OCI-LY1 (cell line): ENCODE measurements at regions not wholly inside any gene's neighbourhood (a gene's known extent, or its start where the extent isn't known, plus 50 kb on each side); places are given as distances from the start of the nearest gene placed in this dataset.

Source experiments
- H2AFZ ChIP-seq: fragments of 200-600 bp; sonication (generic), shearing (Covaris generic); 2 replicates; pipeline ENCODE4 v1.6.0; 2014; ENCODE audit warnings: antibody characterized with exemption, mild to moderate bottlenecking, low read length
- H3F3A ChIP-seq: fragments of 200-600 bp; sonication (generic), shearing (Covaris generic); 2 replicates; pipeline ENCODE4 v1.6.0; 2014; ENCODE audit warnings: mild to moderate bottlenecking, antibody characterized with exemption, low read length, moderate library complexity; ENCODE audit not compliant: insufficient read depth
- H3K27ac ChIP-seq: fragments of 200-600 bp; sonication (generic); 2 replicates; pipeline ENCODE4 v1.5.1; 2014; ENCODE audit warnings: low read length, mixed run types, mild to moderate bottlenecking, low read depth; ENCODE audit not compliant: poor library complexity, severe bottlenecking
- H3K27me3 ChIP-seq: fragments of 200-600 bp; sonication (generic); 2 replicates; pipeline ENCODE4 v1.6.0; 2014; ENCODE audit warnings: antibody characterized with exemption, mild to moderate bottlenecking, low read length, moderate library complexity; ENCODE audit not compliant: insufficient read depth
- H3K36me3 ChIP-seq: fragments of 200-600 bp; sonication (generic); 2 replicates; pipeline ENCODE4 v1.6.1; 2014; ENCODE audit warnings: mild to moderate bottlenecking, antibody characterized with exemption, low read length, moderate library complexity, mixed read lengths; ENCODE audit not compliant: insufficient read depth
- H3K4me1 ChIP-seq: fragments of 200-600 bp; sonication (generic); 2 replicates; pipeline ENCODE4 v1.5.1; 2014; ENCODE audit warnings: mild to moderate bottlenecking, low read length, moderate library complexity; ENCODE audit not compliant: insufficient read depth, severe bottlenecking
- H3K4me2 ChIP-seq: fragments of 200-600 bp; sonication (generic), shearing (Covaris generic); 2 replicates; pipeline ENCODE4 v1.6.1; 2014; ENCODE audit warnings: low read length
- H3K4me3 ChIP-seq: fragments of 200-600 bp; sonication (generic); 2 replicates; pipeline ENCODE4 v1.5.1; 2014; ENCODE audit warnings: low read length, low read depth, mild to moderate bottlenecking, mixed read lengths; ENCODE audit not compliant: poor library complexity, severe bottlenecking
- H3K79me2 ChIP-seq: fragments of 200-600 bp; shearing (Covaris generic); 2 replicates; pipeline ENCODE4 v1.6.1; 2016; ENCODE audit warnings: mixed run types, low read length, mixed read lengths; ENCODE audit not compliant: insufficient read depth
- H3K9ac ChIP-seq: fragments of 200-600 bp; sonication (generic), shearing (Covaris generic); 2 replicates; pipeline ENCODE4 v1.6.1; 2014; ENCODE audit warnings: mild to moderate bottlenecking, low read length, mixed read lengths
- H3K9me2 ChIP-seq: fragments of 200-600 bp; sonication (generic), shearing (Covaris generic); 2 replicates; pipeline ENCODE4 v1.6.1; 2014; ENCODE audit warnings: low read depth, mild to moderate bottlenecking, low read length, mixed read lengths
- H3K9me3 ChIP-seq: fragments of 200-600 bp; shearing (Covaris generic); 2 replicates; pipeline ENCODE4 v1.6.1; 2014; ENCODE audit warnings: low read length, mixed read lengths
- H4K20me1 ChIP-seq: fragments of 200-600 bp; sonication (generic), shearing (Covaris generic); 2 replicates; pipeline ENCODE4 v1.6.0; 2016; ENCODE audit warnings: mild to moderate bottlenecking, low read length; ENCODE audit not compliant: insufficient read depth
- EZH2 ChIP-seq: fragments of 200-600 bp; sonication (generic), shearing (Covaris generic); IDR thresholded peaks from 2 replicates; pipeline ENCODE4 v1.8.0; 2017; ENCODE audit warnings: borderline replicate concordance, mixed run types, mild to moderate bottlenecking, antibody characterized with exemption, low read length, moderate library complexity, mixed read lengths
- TF ChIP-seq, protein P1 (sequence below): fragments of 200-600 bp; sonication (generic), shearing (Covaris generic); IDR thresholded peaks from 2 replicates; pipeline ENCODE4 v1.5.1; 2017; ENCODE audit warnings: mild to moderate bottlenecking, antibody characterized with exemption, low read length, moderate library complexity, mixed read lengths

GRCh38 chr4:46684041-46684440 is 225.0 kb downstream of the COX7B2 start:
- Histone ChIP-seq H2AFZ (no peak overlapping the region), H3K36me3 (no peaks in the 10 kb centered on the region), H3K9ac (no peak overlapping the region), H3K27me3 (no peaks in the 10 kb centered on the region), H3K9me3 (no peaks in the 10 kb centered on the region), H3K9me2 (no peaks in the 10 kb centered on the region), H3K4me3 (no peak overlapping the region), H3K27ac (no peak overlapping the region), H4K20me1 (no peaks in the 10 kb centered on the region), H3F3A (no peaks in the 10 kb centered on the region), H3K4me2 (no peak overlapping the region), H3K4me1 (no peaks in the 10 kb centered on the region), H3K79me2 (no peaks in the 10 kb centered on the region)
- TF ChIP-seq, protein P1, sequence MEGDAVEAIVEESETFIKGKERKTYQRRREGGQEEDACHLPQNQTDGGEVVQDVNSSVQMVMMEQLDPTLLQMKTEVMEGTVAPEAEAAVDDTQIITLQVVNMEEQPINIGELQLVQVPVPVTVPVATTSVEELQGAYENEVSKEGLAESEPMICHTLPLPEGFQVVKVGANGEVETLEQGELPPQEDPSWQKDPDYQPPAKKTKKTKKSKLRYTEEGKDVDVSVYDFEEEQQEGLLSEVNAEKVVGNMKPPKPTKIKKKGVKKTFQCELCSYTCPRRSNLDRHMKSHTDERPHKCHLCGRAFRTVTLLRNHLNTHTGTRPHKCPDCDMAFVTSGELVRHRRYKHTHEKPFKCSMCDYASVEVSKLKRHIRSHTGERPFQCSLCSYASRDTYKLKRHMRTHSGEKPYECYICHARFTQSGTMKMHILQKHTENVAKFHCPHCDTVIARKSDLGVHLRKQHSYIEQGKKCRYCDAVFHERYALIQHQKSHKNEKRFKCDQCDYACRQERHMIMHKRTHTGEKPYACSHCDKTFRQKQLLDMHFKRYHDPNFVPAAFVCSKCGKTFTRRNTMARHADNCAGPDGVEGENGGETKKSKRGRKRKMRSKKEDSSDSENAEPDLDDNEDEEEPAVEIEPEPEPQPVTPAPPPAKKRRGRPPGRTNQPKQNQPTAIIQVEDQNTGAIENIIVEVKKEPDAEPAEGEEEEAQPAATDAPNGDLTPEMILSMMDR: no peak
- no peak for TF ChIP-seq EZH2

GRCh38 chr4:46676364-46676763 is 232.7 kb downstream of the COX7B2 start:
- no peak overlapping the region for H2AFZ ChIP-seq
- no peaks in the 10 kb centered on the region for H3K9me2 ChIP-seq
- no peaks in the 10 kb centered on the region for H3K4me1 ChIP-seq
- no peaks in the 10 kb centered on the region for H3F3A ChIP-seq
- H3K4me3 ChIP-seq: no peak overlapping the region
- no peaks in the 10 kb centered on the region for H3K27me3 ChIP-seq
- no peak overlapping the region for H3K4me2 ChIP-seq
- no peak for TF ChIP-seq EZH2
- TF ChIP-seq, protein P1: no peak
- H3K27ac ChIP-seq: no peak overlapping the region
- no peaks in the 10 kb centered on the region for H3K9me3 ChIP-seq
- no peak overlapping the region for H3K9ac ChIP-seq
- no peaks in the 10 kb centered on the region for H3K79me2 ChIP-seq
- no peaks in the 10 kb centered on the region for H3K36me3 ChIP-seq
- H4K20me1 ChIP-seq: no peaks in the 10 kb centered on the region

GRCh38 chr4:46674326-46674725 is 234.7 kb downstream of the COX7B2 start:
- Histone ChIP-seq H3K9me3 (no peaks in the 10 kb centered on the region), H3K27me3 (no peaks in the 10 kb centered on the region), H3K79me2 (no peaks in the 10 kb centered on the region), H2AFZ (no peak overlapping the region), H3K9ac (no peak overlapping the region), H3K4me1 (no peaks in the 10 kb centered on the region), H3K4me3 (no peak overlapping the region), H3K27ac (no peak overlapping the region), H3K36me3 (no peaks in the 10 kb centered on the region), H4K20me1 (no peaks in the 10 kb centered on the region), H3K4me2 (no peak overlapping the region), H3F3A (no peaks in the 10 kb centered on the region), H3K9me2 (no peaks in the 10 kb centered on the region)
- TF ChIP-seq, protein P1: no peak
- no peak for TF ChIP-seq EZH2
